Karpas-422 (cell line): ENCODE measurements at regions not wholly inside any gene's neighbourhood (a gene's known extent, or its start where the extent isn't known, plus 50 kb on each side); places are given as distances from the start of the nearest gene placed in this dataset.

Experiments used
- DNase-seq: peaks from one replicate; pipeline ENCODE4 v3.0.0-alpha.2; 2015
- H2AFZ ChIP-seq: fragments of 200-600 bp; sonication (generic); 2 replicates; pipeline ENCODE4 v1.6.1; 2014; ENCODE audit warnings: antibody characterized with exemption, low read length, mixed read lengths
- H3K27ac ChIP-seq: fragments of 200-600 bp; sonication (generic); 2 replicates; pipeline ENCODE4 v1.5.1; 2014; ENCODE audit warnings: mild to moderate bottlenecking, low read length, moderate library complexity
- H3K27me3 ChIP-seq: fragments of 200-600 bp; sonication (generic); 2 replicates; pipeline ENCODE4 v1.6.1; 2014; ENCODE audit warnings: low read length, mixed read lengths
- H3K36me3 ChIP-seq: fragments of 200-600 bp; sonication (generic); 2 replicates; pipeline ENCODE4 v1.6.1; 2014; ENCODE audit warnings: low read length, mixed read lengths; ENCODE audit not compliant: insufficient read depth
- H3K4me1 ChIP-seq: fragments of 200-600 bp; sonication (generic); 2 replicates; pipeline ENCODE4 v1.6.1; 2014; ENCODE audit warnings: mild to moderate bottlenecking, low read length, mixed read lengths
- H3K4me2 ChIP-seq: fragments of 200-600 bp; sonication (generic); 2 replicates; pipeline ENCODE4 v1.6.1; 2014; ENCODE audit warnings: low read length, low read depth, mild to moderate bottlenecking; ENCODE audit not compliant: poor library complexity, severe bottlenecking
- H3K4me3 ChIP-seq: fragments of 200-600 bp; sonication (generic); 2 replicates; pipeline ENCODE4 v1.5.1; 2014; ENCODE audit warnings: mild to moderate bottlenecking, antibody characterized with exemption, low read length, mixed read lengths
- H3K79me2 ChIP-seq: fragments of 200-600 bp; sonication (generic); 2 replicates; pipeline ENCODE4 v1.6.1; 2014; ENCODE audit warnings: mild to moderate bottlenecking, low read length, mixed read lengths
- H3K9ac ChIP-seq: fragments of 200-600 bp; sonication (generic); 2 replicates; pipeline ENCODE4 v1.6.0; 2014; ENCODE audit warnings: low read length
- H3K9me2 ChIP-seq: fragments of 200-600 bp; sonication (generic), shearing (Covaris generic); replicated peaks from 2 replicates; pipeline ENCODE4 v1.6.0; 2014; ENCODE audit warnings: mild to moderate bottlenecking, low read length, moderate library complexity; ENCODE audit not compliant: insufficient read depth
- H3K9me3 ChIP-seq: fragments of 300-700, 200-600 bp; sonication (generic); 2 replicates; pipeline ENCODE4 v1.6.1; 2014; ENCODE audit warnings: low read length, mixed read lengths
- H4K20me1 ChIP-seq: fragments of 200-600 bp; sonication (generic); 2 replicates; pipeline ENCODE4 v1.6.1; 2014; ENCODE audit warnings: mild to moderate bottlenecking, antibody characterized with exemption, low read length, low read depth; ENCODE audit not compliant: insufficient read depth

DNA sequence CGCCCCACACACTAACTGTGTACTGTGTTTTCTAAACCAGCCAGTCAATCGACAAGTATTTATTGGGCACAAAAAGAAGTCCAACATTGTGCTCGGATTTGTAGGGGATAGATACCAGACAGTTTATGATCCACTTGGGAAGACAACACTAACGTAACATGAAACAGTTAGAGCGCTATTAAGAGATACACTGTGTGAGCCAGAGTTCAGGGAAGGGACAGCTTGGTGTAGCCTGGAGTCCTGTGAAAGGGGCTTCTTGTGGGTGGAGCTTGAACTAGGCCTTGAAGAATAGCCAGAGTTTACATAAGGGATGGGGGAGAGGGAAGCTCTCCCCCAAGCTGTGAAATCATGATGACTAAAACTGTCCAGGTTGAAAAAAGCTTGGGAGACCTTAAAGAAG, 176.4 kb upstream of the TCF4 start:
- Histone ChIP-seq H3K36me3 (no peaks in the 10 kb centered on the region), H3K4me2 (no peak overlapping the region), H4K20me1 (no peaks in the 10 kb centered on the region), H3K9ac (no peak overlapping the region), H3K9me2 (no peaks in the 10 kb centered on the region), H2AFZ (no peak overlapping the region), H3K9me3 (no peaks in the 10 kb centered on the region), H3K27me3 (no peaks in the 10 kb centered on the region), H3K4me1 (no peaks in the 10 kb centered on the region), H3K79me2 (no peaks in the 10 kb centered on the region), H3K27ac (no peak overlapping the region), H3K4me3 (no peak overlapping the region)
- no peak for DNase-seq

DNA sequence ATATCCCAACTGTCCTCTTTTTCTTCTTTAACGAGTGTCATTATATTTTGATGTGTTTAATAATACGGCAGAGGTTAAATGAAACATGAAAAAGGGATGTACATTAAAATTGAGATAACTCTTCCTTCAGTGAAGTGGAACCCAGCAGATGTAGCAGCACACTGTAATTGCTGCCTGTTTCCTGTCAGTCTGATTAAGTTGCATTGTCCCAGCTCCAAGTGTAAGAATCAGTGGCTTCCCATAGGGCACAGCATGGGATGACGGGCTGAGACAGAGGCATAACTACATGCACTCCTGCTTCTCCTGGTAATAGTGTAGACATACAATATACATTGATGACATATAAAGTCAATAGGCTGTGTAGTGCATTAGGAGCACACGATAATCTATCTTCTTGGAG, 175.8 kb upstream of the TCF4 start:
- Histone ChIP-seq H3K4me1 (no peaks in the 10 kb centered on the region), H3K9me3 (no peaks in the 10 kb centered on the region), H3K4me3 (no peak overlapping the region), H3K27me3 (no peaks in the 10 kb centered on the region), H3K79me2 (no peaks in the 10 kb centered on the region), H2AFZ (no peak overlapping the region), H3K27ac (no peak overlapping the region), H3K4me2 (no peak overlapping the region), H4K20me1 (no peaks in the 10 kb centered on the region), H3K36me3 (no peaks in the 10 kb centered on the region), H3K9ac (no peak overlapping the region), H3K9me2 (no peaks in the 10 kb centered on the region)
- DNase-seq = no peak

DNA sequence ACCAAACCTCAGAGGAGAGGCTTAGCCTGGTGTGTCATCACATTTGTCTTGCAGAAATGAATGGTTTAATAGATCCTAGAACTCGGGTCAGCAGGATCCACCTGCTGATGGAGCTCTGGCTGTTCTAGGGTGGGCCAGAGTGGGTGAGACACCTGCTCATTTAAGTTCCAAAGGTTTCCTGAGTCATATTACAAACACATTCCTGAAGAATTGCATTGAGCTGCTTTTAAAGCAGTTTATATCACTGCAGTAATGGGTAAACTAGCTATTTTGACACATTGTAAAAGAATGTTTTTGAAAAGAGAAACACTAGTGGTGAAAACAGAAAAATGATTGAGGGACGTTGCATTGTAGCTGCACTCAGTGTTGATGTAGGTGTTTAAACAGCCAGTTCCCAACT, 175.3 kb upstream of the TCF4 start:
- H3K4me2 ChIP-seq = no peak overlapping the region
- H2AFZ ChIP-seq = no peak overlapping the region
- no peak overlapping the region for H3K9ac ChIP-seq
- no peaks in the 10 kb centered on the region for H4K20me1 ChIP-seq
- no peaks in the 10 kb centered on the region for H3K9me2 ChIP-seq
- H3K36me3 ChIP-seq = no peaks in the 10 kb centered on the region
- DNase-seq = no peak
- H3K27me3 ChIP-seq = no peaks in the 10 kb centered on the region
- H3K4me1 ChIP-seq = no peaks in the 10 kb centered on the region
- H3K4me3 ChIP-seq = no peak overlapping the region
- no peak overlapping the region for H3K27ac ChIP-seq
- H3K9me3 ChIP-seq = no peaks in the 10 kb centered on the region
- H3K79me2 ChIP-seq = no peaks in the 10 kb centered on the region

DNA sequence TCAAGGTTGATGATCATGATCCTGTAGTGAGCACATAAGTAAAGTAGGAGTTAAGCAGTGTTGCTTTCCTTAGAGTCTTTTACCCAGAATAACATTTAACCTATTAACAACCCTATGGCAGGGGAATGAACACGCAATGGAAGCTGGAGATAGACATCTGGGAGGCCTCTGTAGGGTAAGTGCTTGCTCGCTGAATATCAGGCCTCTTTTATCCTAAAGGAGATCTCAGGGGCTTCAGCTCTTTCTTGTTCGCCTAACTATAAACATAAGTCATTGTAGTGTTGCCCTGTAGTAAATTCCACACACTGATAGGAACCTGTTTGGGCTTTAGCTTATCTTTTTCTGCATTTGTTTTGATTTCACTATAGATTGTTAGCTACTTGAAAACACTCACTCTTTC, 174.4 kb upstream of the TCF4 start:
- H3K4me3 ChIP-seq = no peak overlapping the region
- H3K79me2 ChIP-seq = no peaks in the 10 kb centered on the region
- DNase-seq = no peak
- H3K36me3 ChIP-seq = no peaks in the 10 kb centered on the region
- H3K4me1 ChIP-seq = no peaks in the 10 kb centered on the region
- H3K9me3 ChIP-seq = no peaks in the 10 kb centered on the region
- H2AFZ ChIP-seq = no peak overlapping the region
- no peaks in the 10 kb centered on the region for H4K20me1 ChIP-seq
- H3K9ac ChIP-seq = no peak overlapping the region
- H3K4me2 ChIP-seq = no peak overlapping the region
- no peak overlapping the region for H3K27ac ChIP-seq
- H3K9me2 ChIP-seq = no peaks in the 10 kb centered on the region
- no peaks in the 10 kb centered on the region for H3K27me3 ChIP-seq

DNA sequence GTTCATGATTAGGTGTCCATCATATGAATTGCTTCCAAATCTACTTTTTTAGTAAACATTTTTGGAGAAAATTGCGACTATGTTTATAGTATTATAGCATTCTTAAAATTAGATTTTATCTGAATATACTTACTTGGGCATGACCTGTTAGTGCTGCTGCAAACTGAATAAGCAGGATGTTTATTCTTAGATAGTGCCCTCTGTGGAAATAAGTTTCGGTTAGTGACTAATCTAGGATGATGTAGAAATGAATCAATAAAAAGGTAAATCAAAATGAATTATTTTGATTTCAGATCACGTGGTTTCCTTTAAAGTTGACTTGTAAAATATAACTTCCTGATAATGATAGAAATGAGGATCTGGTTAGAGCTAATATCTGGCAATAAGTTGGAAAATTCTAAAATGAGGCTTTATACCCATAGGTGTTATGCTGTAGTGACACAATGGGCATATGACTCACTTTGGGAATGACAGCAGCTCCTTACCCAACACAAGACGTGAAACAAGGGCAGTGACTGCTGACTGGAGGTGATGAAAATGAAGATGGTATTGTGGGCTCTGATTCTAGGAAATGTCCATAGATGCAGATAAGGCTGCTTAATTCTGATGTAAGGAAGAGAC, 165.8 kb upstream of the TCF4 start:
- H3K36me3 ChIP-seq = no peaks in the 10 kb centered on the region
- H3K9ac ChIP-seq = no peak overlapping the region
- H3K9me3 ChIP-seq = no peaks in the 10 kb centered on the region
- no peaks in the 10 kb centered on the region for H3K9me2 ChIP-seq
- no peak overlapping the region for H2AFZ ChIP-seq
- H3K27me3 ChIP-seq = no peaks in the 10 kb centered on the region
- no peak overlapping the region for H3K27ac ChIP-seq
- DNase-seq = no peak
- no peaks in the 10 kb centered on the region for H3K79me2 ChIP-seq
- no peak overlapping the region for H3K4me2 ChIP-seq
- H3K4me3 ChIP-seq = no peak overlapping the region
- 0 out of 2 replicates have a peak, but pooled peaks cover 2% of the 10 kb centered on the region for H3K4me1 ChIP-seq
- no peaks in the 10 kb centered on the region for H4K20me1 ChIP-seq

DNA sequence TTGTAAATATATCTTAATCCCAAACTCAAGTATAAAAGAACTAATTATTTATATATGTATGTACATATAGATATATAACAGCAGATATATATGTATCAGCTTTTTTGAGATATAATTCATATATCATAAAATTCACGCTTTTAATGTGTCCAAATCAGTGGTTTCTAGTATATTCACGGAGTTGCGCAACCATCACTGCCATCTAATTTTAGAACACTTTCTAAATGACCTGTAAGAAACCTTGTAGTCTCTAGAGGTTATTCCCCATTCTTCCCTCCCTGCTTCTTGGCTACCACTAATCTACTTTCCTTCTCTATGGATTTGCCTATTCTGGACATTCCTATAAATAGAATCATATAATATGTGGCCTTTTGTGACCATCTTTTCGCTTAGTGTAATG, 163.5 kb upstream of the TCF4 start:
- Histone ChIP-seq H3K9ac (no peak overlapping the region), H3K79me2 (no peaks in the 10 kb centered on the region), H3K27ac (no peak overlapping the region), H3K27me3 (no peaks in the 10 kb centered on the region), H2AFZ (no peak overlapping the region), H3K9me3 (no peaks in the 10 kb centered on the region), H3K4me1 (0 out of 2 replicates have a peak, but pooled peaks cover 2% of the 10 kb centered on the region), H3K36me3 (no peaks in the 10 kb centered on the region), H3K4me3 (no peak overlapping the region), H4K20me1 (no peaks in the 10 kb centered on the region), H3K9me2 (no peaks in the 10 kb centered on the region), H3K4me2 (no peak overlapping the region)
- no peak for DNase-seq

DNA sequence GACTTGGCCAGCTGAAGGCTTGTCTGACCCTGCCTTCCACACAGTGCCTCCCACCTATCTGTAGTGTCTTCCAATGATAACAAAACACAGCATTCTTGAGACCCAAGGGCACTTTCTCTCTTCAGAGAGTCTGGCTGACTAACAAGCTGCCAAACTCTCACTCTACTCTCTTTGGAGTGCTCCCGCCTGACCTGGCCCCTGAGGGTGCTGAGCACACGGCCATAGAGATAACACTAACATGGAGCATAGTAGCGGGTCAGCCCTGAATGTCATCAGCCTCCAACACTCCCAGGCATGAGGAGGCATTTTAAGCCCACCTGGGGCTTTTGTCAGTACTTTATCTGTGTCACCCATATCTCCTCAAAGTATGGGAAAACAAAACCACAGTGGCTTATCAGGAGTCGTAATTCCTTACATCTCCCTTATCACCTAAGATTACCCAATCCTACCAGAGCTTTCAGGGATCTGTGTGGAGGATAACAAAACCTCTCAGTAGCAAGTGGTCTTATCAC, 160.3 kb upstream of the TCF4 start:
- no peaks in the 10 kb centered on the region for H3K27me3 ChIP-seq
- no peak overlapping the region for H3K9ac ChIP-seq
- no peak for DNase-seq
- H3K9me3 ChIP-seq = no peaks in the 10 kb centered on the region
- no peak overlapping the region for H3K4me2 ChIP-seq
- H3K79me2 ChIP-seq = no peaks in the 10 kb centered on the region
- no peaks in the 10 kb centered on the region for H4K20me1 ChIP-seq
- no peak overlapping the region for H3K27ac ChIP-seq
- H3K36me3 ChIP-seq = no peaks in the 10 kb centered on the region
- no peak overlapping the region for H2AFZ ChIP-seq
- H3K9me2 ChIP-seq = no peaks in the 10 kb centered on the region
- H3K4me3 ChIP-seq = no peak overlapping the region
- 0 out of 2 replicates have a peak, but pooled peaks cover 2% of the 10 kb centered on the region for H3K4me1 ChIP-seq

DNA sequence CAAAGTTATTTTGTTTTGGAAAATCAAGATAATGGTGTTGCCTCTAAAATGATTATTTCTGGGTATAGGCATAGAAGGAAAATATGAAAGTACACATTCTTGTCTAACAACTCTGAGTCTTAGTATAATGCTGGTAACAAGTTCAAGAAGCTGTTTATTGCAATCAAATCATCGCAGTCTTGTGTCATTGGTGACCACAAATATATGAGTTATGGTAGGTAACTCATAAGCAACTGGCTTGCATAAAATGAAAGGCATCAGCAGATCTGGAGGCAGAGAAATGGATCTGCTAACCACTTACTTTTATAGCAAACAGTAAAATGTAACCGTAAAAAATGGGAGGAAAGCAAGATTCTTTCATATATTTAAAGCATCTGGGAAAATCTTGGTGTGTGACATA, 156.2 kb upstream of the TCF4 start:
- Histone ChIP-seq H4K20me1 (no peaks in the 10 kb centered on the region), H3K27me3 (no peaks in the 10 kb centered on the region), H3K27ac (no peak overlapping the region), H3K4me3 (no peak overlapping the region), H3K9me2 (no peaks in the 10 kb centered on the region), H3K79me2 (no peaks in the 10 kb centered on the region), H3K36me3 (no peaks in the 10 kb centered on the region), H2AFZ (no peak overlapping the region), H3K4me1 (no peaks in the 10 kb centered on the region), H3K9me3 (no peaks in the 10 kb centered on the region), H3K9ac (no peak overlapping the region), H3K4me2 (no peak overlapping the region)
- DNase-seq = no peak
